HK-2 (cell line): ENCODE measurements at regions not wholly inside any gene's neighbourhood (a gene's known extent, or its start where the extent isn't known, plus 50 kb on each side); places are given as distances from the start of the nearest gene placed in this dataset.

Experiments used
- DNase-seq: peaks from one replicate; pipeline ENCODE4 v3.0.0-alpha.2; 2018; ENCODE audit not compliant: unreplicated experiment

- DNase-seq, result no peak
These were observed 157.9 kb downstream of the ARL4C start for GRCh38 chr2:234339011-234339410.

- DNase-seq, result peak; percentile 58
These were observed 161.1 kb downstream of the ARL4C start for GRCh38 chr2:234335661-234336228.

DNA sequence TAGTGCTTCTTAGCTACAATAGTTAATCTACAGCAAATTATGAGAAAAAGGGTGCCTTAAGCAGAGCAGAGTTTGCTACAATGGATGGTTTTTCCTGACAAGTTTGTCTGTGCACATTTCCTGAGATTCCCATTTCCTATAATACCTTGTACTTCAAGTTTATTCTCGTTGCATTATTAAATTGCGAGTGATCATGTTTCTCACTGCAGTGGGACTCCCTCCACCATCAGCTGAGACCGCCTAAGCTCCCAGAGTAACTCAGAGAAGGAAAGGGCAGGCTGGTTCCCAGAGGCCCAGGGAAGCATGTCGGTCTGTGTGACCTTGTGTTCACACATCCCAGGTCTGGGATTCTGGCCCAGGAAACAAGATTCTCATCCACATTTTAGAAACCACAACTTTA is 162.1 kb downstream of the ARL4C start:
- DNase-seq, result no peak

DNA sequence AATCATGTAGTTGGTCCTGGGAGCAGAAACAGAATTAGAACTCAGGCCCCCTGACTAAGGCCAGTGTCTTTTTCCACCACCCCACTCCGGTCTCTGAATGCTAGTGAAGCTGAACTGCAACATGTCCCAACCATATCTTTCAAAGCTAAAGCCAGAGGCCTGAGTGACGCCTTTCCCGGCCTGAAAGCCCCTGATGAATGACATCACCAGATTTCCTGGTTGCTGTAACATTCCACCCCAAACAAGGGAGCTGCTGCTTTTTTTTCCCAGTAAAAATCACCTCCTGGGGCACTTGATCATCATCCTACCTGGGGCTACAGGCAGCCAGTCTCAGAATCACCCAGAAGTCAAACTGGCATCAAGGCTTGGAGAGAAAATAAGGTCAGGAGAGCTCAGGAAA is 162.7 kb downstream of the ARL4C start:
- peak; percentile 40 for DNase-seq

- peak; percentile 23 for DNase-seq
These were observed 163.4 kb downstream of the ARL4C start for GRCh38 chr2:234333168-234334130.

DNA sequence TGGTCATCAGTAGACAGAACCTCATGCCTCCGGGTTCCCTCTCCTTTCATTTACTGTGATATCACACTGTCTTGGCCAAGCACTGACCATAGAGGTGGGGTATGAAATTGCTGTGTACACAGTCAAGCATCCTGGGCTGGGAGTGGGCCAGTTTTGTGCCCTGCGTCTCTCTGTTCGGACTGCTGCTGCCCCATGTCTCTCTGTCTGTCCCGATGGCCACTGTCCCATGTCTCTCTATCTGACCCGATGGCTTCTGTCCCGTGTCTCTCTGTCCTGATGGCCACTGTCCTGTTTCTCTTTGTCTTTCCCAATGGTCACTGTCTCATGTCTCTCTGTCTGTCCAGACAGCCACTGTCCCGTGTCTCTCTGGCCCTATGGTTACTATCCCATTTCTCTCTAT is 164.9 kb downstream of the ARL4C start:
- DNase-seq, result no peak

GRCh38 chr2:234331566-234331965 is 165.3 kb downstream of the ARL4C start:
- no peak for DNase-seq

DNA sequence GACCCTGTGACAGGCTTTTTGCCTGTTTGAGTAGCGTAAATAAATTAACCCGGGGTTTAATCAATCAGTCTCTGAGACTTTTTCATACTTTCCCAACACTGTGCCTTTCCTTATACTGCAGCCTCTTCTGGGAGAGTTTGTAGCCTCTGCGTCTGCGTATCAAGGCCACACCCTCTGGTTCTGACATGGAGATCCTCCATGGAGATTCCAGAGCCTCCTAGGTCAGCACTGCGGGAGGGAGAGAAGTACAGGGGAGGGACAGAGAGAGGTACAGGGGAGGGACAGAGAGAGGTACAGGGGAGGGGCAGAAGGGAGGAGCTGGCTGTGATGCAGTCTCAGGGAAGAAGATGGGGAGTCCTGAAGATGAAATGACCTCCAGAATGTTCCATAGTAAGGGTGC is 166.0 kb downstream of the ARL4C start:
- DNase-seq, result no peak

GRCh38 chr2:234329202-234329960 is 167.5 kb downstream of the ARL4C start:
- DNase-seq, result no peak

DNA sequence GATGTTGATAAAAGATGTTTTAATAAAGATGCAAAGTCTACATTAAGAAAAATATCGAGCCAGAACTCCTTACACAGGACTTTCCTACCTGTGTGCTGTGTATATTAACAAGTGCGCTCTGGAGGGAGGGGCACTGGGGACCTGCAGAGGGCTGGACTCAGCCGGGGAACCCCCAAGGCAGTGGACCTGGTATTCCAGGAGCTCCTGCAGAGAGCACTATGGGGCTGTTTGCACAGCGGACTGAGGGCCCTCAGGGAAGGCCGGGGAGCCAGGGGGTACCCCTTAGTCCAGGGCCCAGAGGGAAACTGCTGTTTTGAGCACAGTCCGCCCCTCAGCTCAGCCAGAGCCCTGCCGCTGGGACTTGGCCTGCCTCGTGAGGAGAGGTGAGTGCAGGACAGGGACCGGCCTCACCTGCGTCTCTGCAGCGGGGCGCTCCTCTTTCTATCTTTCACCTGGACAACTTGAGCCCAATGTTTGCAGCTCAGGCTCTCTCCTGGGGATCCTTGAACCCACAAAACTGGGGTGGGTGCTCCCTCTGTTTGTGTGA is 168.4 kb downstream of the ARL4C start:
- no peak for DNase-seq

DNA sequence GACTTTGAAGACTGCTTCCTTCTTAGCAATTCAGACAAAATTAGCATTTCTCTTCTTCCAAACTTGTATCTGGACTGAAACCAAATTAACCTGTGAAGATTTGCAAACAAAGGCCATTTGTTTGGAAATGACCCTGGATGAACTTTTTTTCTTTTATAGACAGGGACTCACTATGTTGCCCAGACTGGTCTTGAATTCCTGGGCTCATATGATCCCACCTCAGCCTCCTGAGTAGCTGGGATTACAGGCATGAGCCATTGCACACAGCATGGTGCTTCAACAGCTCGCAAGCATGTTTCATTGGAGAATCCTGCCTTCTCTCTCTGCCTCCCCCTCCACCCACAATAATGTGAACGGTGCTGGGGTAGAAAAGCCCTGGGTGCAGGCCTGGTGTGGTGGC is 170.2 kb downstream of the ARL4C start:
- DNase-seq, result no peak

DNA sequence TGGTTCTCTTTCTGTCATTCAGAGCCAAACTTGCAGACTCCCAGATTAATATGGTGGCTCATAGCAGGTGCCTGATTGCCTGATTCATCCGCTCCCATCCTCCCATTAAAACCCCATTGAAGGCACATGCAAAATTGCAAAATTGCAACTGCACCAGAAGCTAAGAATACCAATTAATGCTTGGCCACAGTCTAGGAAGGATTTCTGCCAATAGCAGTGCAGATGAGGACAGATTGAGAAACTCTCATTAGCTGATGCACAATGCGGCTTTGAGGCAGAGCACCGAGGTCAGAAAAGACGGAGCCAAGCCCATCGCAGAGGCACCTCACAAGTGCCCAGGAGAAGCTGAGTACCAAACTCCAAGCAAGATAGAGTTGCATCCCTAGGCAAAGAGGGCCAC is 172.8 kb downstream of the ARL4C start:
- no peak for DNase-seq

DNA sequence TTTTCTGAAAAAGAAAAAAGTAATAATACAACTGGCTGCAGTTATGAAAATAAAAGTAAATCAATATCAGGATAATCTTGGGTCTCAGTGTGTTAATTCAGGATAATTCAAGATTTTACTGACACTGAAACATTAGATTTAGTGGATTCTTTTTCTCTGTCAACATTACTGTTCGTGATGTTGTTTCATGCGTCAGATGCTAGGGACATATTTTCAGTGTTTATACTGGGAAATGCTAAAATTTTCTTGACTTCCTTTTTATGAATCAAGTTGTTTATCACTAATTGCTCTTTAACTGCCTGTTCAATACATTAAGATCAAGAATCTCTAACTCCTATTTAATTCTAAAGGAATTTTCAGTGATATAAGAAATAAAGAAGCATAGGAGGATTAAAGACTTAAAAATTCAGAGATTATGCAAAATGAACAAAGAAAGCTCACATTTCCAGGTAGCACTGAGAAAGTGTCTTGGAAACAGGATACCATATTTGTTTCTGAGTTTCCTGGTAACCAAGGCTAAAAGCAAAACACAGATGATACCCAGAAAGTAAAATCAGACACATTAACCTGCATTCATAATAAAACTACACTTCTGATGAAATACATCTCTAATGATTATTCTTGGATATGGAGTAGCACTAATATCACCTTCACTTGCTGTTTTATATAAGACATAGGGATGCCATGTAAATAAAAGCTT is 174.0 kb downstream of the ARL4C start:
- no peak for DNase-seq

DNA sequence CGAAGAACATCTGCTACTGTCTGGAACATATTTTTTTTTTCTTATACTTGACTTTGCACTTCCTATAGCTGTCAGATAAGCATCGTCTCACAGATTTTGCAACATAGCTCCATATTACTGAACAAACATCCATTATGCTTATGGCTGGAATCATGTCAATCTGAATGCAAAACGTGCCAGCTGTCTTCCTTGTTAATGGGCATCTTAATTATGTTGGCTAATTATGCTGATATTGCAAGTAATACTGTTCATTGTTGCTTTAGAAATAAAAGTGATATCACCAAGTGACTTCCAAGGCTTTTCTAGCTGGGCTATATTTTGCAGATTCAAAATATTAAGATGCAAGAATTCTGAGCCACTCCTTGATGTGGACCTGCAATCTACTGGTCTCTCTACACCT is 176.8 kb downstream of the ARL4C start:
- DNase-seq, result no peak

- DNase-seq, result no peak
These were observed 178.5 kb downstream of the ARL4C start for GRCh38 chr2:234318361-234318760.

DNA sequence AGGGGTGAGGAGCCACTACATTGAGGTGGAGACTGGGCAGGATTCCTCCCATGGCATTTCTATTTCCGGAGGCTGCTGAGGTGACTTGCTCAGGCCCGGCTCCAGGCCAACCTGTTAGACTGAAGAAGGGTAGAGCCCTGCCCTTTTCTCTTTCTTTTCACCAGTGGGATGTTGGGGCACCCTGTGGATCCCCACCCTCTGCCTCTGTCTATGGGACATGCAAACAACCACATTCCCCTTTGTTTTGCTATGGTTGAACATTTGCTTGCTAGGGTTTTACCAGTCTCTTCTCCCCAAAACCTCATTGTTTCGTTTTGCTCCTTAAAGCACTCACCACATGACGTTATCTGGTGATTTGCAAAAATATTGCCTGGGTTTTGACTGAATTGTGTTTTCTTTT is 183.3 kb downstream of the ARL4C start:
- DNase-seq, result no peak

GRCh38 chr2:234310166-234310565 is 186.7 kb downstream of the ARL4C start:
- DNase-seq, result no peak

GRCh38 chr2:234309431-234309830 is 187.4 kb downstream of the ARL4C start:
- DNase-seq, result no peak

DNA sequence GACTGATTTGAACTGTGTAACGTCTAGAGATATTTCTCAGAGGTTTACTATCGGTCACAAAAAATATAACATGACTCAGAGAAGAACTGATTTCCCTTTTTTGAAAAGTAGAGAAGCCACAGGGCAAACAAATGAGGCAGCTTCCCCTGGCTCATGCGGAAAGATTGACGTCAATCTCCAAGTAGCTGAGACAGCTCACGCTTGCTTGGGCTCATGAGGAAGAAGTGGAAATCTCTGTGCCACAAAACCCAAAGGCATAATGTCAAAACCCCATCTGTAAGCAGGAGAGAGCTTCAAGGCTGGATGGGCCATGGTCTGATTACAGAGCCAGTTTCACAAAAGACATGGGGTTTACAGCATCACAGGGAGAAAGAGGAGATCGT is 188.1 kb downstream of the ARL4C start:
- DNase-seq, result peak; percentile 77

DNA sequence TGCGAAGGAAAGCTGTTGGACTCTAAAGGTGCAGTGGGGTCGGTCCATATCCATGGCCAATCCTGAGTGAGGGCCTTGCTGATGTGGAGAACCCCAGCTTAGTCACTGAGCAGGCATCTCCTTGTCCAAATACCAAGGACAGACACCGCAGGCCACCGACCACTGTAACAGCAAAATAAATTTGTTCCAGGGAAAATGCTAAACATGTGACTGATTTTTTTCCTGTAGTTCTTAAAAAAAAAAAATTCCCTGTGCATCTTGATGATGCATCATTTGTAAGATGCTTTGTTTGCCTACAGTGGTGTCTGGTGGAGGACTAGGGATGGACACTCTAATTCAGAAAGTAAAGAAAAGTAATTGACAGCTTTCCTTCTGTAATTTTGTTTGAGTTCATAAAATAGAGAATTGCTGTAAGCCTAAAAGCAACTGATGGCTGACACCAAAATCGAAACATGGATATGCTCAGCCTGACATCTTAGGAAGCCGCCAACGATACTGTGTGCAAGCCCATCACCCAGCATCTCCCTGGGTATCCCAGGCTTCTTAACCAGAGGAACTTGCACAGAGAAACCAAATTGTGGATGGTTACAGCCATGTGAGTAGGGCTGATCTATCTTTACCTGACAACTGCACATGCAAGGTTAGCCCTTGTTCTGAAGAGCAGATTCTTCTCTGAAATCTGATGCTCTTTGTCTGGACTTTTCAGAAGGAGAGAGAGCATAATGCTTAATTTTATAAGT is 188.6 kb downstream of the ARL4C start:
- peak; percentile 73 for DNase-seq
